Stomach (tissue), 8 donors: ENCODE measurements at regions not wholly inside any gene's neighbourhood (a gene's known extent, or its start where the extent isn't known, plus 50 kb on each side); places are given as distances from the start of the nearest gene placed in this dataset.

Source experiments
- DNase-seq, 2 donors: peaks; one replicate each; pipeline versions ENCODE4 v3.0.0 to v3.0.0-alpha.2; 2013 to 2019
- H3K27ac ChIP-seq, 5 donors: fragments of 200-600 bp in 4 of 5; sonication (generic) in 4 of 5; one replicate each; pipeline ENCODE4 v1.5.1; 2013 to 2019; ENCODE audit warnings: mild to moderate bottlenecking in 1 of 5, moderate library complexity in 1 of 5
- H3K27me3 ChIP-seq, 3 donors: fragments of 200-600 bp; sonication (generic); one replicate each; pipeline ENCODE4 v1.5.1; 2017 to 2019; ENCODE audit warnings: mixed run types in 1 of 3
- H3K36me3 ChIP-seq, 4 donors: fragments of 200-600 bp; sonication (generic); 1 replicate in 3 of 4; 2 replicates in 1 of 4; pipeline ENCODE4 v1.5.1; 2016 to 2019
- H3K4me1 ChIP-seq, 4 donors: fragments of 200-600 bp; sonication (generic); one replicate each; pipeline ENCODE4 v1.5.1; 2016 to 2019
- H3K4me3 ChIP-seq, 4 donors: fragments of 200-600 bp; sonication (generic) in 3 of 4; one replicate each; pipeline ENCODE4 v1.5.1; 2016 to 2019; ENCODE audit warnings: mild to moderate bottlenecking in 1 of 4
- H3K9me3 ChIP-seq, 4 donors: fragments of 200-600 bp; sonication (generic); one replicate each; pipeline ENCODE4 v1.5.1; 2016 to 2019
- EP300 ChIP-seq: sonication (generic); formaldehyde crosslinking; IDR thresholded peaks from one replicate; pipeline ENCODE4 v1.6.1; 2017; ENCODE audit warnings: antibody characterized with exemption
- POLR2A ChIP-seq, 4 donors: fragments of 450-650 bp; IDR thresholded peaks; one replicate each; pipeline ENCODE4 v1.6.1; 2016; ENCODE audit warnings: antibody characterized with exemption in 4 of 4, control low read depth in 2 of 4, mild to moderate bottlenecking in 1 of 4, moderate library complexity in 1 of 4
- POLR2AphosphoS5 ChIP-seq, 3 donors: sonication (generic); formaldehyde crosslinking; IDR thresholded peaks; one replicate each; pipeline ENCODE4 v1.6.1; 2016; ENCODE audit warnings: antibody characterized with exemption in 3 of 3
- WGBS, 5 donors: extraction: QIAGEN DNeasy Blood & Tissue Kit in 3 of 5; methylation state at CpG; one replicate each; pipeline versions ENCODE4 v1.1.5 to v1.1.7; 2013 to 2018; 5-methylcytosine and 5-hydroxymethylcytosine counted together
- intact Hi-C: fragments of 100-400 bp; cut with DNase I; formaldehyde crosslinking; loops from one replicate; pipeline ENCODE4 v1.15.1; 2023; ENCODE audit warnings: low total_unique reads
- TF ChIP-seq, protein P1 (sequence below), 7 experiments: fragments of 450-650 bp in 4 of 7; fragments of 200-600 bp in 3 of 7; sonication (generic) in 3 of 7; IDR thresholded peaks; one replicate each; pipeline ENCODE4 v1.5.1; 2016 to 2019; ENCODE audit warnings: antibody characterized with exemption in 7 of 7, control low read depth in 2 of 7, mild to moderate bottlenecking in 1 of 7
- donor health status: healthy with polysubstance abuse.
- donor health status: Bipolar disorder and iron deficiency.
- donor health status: healthy.

DNA sequence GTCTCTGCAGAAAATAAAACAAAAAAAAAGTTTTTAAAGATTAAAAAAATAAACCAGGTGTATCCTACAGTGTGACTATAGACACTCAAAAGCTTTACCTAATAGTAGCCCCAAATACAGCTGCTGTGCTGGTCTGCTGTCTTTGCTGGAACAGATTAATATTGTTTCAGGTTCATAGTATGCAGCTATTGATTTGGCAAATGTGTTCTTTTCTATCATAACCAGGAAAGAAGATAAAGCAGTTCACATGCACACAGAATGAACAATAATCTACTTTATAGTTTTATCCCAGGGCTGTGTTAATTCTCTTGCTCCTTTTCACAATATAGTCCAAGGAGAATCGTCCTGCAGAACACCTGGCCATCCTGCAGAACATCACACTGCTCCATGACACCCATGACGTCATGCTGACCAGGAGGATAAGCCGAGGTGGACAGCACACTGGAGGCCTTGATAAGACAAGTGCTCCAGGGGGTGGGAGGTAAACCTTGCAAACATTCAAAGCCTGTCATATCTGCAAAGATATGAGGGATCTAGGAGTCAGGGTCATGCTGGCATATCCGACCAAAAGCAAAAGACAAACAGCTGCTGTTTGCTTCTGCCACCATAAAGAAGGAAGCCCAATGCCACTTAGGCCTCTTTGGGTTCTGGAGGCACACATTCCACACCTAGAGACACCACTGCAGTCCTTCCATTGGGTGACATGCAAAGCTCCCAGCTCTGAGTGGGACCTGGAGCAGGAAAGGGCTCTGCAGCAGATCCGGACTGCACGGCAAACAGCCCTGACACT lies 86.1 kb upstream of the SLC2A1 start:
- no peak for TF ChIP-seq EP300
- WGBS, 5 donors: 45 to 66% (median 59%) methylated on average over 6 of the region's 6 CpGs
- Histone ChIP-seq H3K36me3 (no peaks in the 10 kb centered on the region), H3K27ac (no peak overlapping the region), H3K4me1 (peaks cover 0 to 3% (median 0%) of the 10 kb centered on the region in 4 donors), H3K4me3 (no peak overlapping the region), H3K27me3 (no peaks in the 10 kb centered on the region), H3K9me3 (no peaks in the 10 kb centered on the region)
- intact Hi-C loops: no loop called here
- DNase-seq: no peak

DNA sequence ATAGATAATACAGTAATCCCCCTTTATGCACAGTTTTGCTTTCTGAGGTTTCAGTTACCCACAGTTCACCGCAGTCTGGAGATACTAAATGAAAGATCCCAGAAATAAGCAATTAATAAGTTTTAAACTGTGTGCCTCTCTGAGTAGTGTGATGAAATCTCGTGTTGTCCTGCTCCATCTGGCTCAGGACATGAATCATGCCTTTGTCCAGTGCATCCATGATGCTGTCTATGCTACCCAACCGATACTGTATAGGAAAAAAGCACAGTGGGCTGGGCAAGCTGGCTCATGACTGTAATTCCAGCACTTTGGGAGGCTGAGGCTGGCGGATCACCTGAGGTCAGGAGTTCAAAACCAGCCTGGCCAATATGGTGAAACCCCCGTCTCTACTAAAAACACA lies 85.0 kb upstream of the SLC2A1 start:
- Histone ChIP-seq H3K4me3 (no peak overlapping the region), H3K4me1 (no peaks in the 10 kb centered on the region), H3K27ac (no peak overlapping the region), H3K36me3 (no peaks in the 10 kb centered on the region), H3K27me3 (no peaks in the 10 kb centered on the region), H3K9me3 (no peaks in the 10 kb centered on the region)
- no peak for DNase-seq
- TF ChIP-seq, protein P1, sequence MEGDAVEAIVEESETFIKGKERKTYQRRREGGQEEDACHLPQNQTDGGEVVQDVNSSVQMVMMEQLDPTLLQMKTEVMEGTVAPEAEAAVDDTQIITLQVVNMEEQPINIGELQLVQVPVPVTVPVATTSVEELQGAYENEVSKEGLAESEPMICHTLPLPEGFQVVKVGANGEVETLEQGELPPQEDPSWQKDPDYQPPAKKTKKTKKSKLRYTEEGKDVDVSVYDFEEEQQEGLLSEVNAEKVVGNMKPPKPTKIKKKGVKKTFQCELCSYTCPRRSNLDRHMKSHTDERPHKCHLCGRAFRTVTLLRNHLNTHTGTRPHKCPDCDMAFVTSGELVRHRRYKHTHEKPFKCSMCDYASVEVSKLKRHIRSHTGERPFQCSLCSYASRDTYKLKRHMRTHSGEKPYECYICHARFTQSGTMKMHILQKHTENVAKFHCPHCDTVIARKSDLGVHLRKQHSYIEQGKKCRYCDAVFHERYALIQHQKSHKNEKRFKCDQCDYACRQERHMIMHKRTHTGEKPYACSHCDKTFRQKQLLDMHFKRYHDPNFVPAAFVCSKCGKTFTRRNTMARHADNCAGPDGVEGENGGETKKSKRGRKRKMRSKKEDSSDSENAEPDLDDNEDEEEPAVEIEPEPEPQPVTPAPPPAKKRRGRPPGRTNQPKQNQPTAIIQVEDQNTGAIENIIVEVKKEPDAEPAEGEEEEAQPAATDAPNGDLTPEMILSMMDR (IDR thresholded peaks at IDR 0.05): no peak
- no peak for TF ChIP-seq POLR2A (IDR thresholded peaks at IDR 0.05)
- TF ChIP-seq POLR2AphosphoS5 (IDR thresholded peaks at IDR 0.05): no peak
- TF ChIP-seq EP300: no peak
- intact Hi-C loops: no loop called here
- WGBS, 5 donors: 81 to 94% (median 86%) methylated on average over 5 of the region's 5 CpGs

GRCh38 chr1:43042773-43043457 lies 84.2 kb upstream of the SLC2A1 start:
- DNase-seq: no peak
- intact Hi-C loops: no loop called here
- no peak for TF ChIP-seq EP300
- TF ChIP-seq POLR2A (IDR thresholded peaks at IDR 0.05): no peak
- TF ChIP-seq, protein P1 (IDR thresholded peaks at IDR 0.05): no peak
- no peak for TF ChIP-seq POLR2AphosphoS5 (IDR thresholded peaks at IDR 0.05)
- 85 to 94% (median 90%) methylated on average over 3 of the region's 3 CpGs for WGBS, 5 donors
- Histone ChIP-seq H3K36me3 (no peaks in the 10 kb centered on the region), H3K27me3 (no peaks in the 10 kb centered on the region), H3K4me3 (no peak overlapping the region), H3K27ac (no peak overlapping the region), H3K9me3 (no peaks in the 10 kb centered on the region), H3K4me1 (no peaks in the 10 kb centered on the region)

GRCh38 chr1:43042127-43042526 lies 83.5 kb upstream of the SLC2A1 start:
- Histone ChIP-seq H3K36me3 (no peaks in the 10 kb centered on the region), H3K27ac (no peak overlapping the region), H3K27me3 (no peaks in the 10 kb centered on the region), H3K9me3 (no peaks in the 10 kb centered on the region), H3K4me3 (no peak overlapping the region), H3K4me1 (no peaks in the 10 kb centered on the region)
- TF ChIP-seq POLR2A (IDR thresholded peaks at IDR 0.05) (no peak), EP300 (no peak), POLR2AphosphoS5 (IDR thresholded peaks at IDR 0.05) (no peak)
- TF ChIP-seq, protein P1 (IDR thresholded peaks at IDR 0.05): no peak
- intact Hi-C loops: no loop called here
- no peak for DNase-seq
- 88 to 97% (median 92%) methylated on average over 4 of the region's 4 CpGs for WGBS, 5 donors

GRCh38 chr1:43041591-43041990 lies 82.9 kb upstream of the SLC2A1 start:
- Histone ChIP-seq H3K9me3 (no peaks in the 10 kb centered on the region), H3K4me1 (no peaks in the 10 kb centered on the region), H3K27me3 (no peaks in the 10 kb centered on the region), H3K27ac (no peak overlapping the region), H3K4me3 (no peak overlapping the region), H3K36me3 (no peaks in the 10 kb centered on the region)
- TF ChIP-seq EP300 (no peak), POLR2AphosphoS5 (IDR thresholded peaks at IDR 0.05) (no peak), POLR2A (IDR thresholded peaks at IDR 0.05) (no peak)
- TF ChIP-seq, protein P1 (IDR thresholded peaks at IDR 0.05): no peak
- DNase-seq: no peak
- intact Hi-C loops: no loop called here
- 85 to 97% (median 92%) methylated on average over 3 of the region's 3 CpGs for WGBS, 5 donors
